SK-N-MC (cell line): ENCODE measurements at regions not wholly inside any gene's neighbourhood (a gene's known extent, or its start where the extent isn't known, plus 50 kb on each side); places are given as distances from the start of the nearest gene placed in this dataset.
"Not testable (repeated sequence)": the region's sequence is repeated elsewhere in the genome, so short reads cannot be mapped to it uniquely, and the experiment has no call there.

ENCODE experiments used
- DNase-seq: peaks from one replicate; pipeline ENCODE4 v3.0.0-alpha.2; 2011; ENCODE audit warnings: low read depth, low spot score
- H3K27ac ChIP-seq: fragments of 200-600 bp; sonication (generic); 2 replicates; pipeline ENCODE4 v1.5.1; 2016; ENCODE audit warnings: mixed run types
- H3K36me3 ChIP-seq: fragments of 200-600 bp; sonication (generic); 2 replicates; pipeline ENCODE4 v1.6.1; 2017; ENCODE audit warnings: antibody characterized with exemption, low read length, mixed read lengths; ENCODE audit not compliant: insufficient read depth
- H3K4me3 ChIP-seq: fragments of 200-600 bp; sonication (generic); 2 replicates; pipeline ENCODE4 v1.5.1; 2016
- H3K9ac ChIP-seq: fragments of 200-600 bp; sonication (generic); 2 replicates; pipeline ENCODE4 v1.8.0; 2017; ENCODE audit warnings: mixed run types, mixed read lengths; ENCODE audit not compliant: insufficient read length
- H3K9me3 ChIP-seq: fragments of 200-600 bp; sonication (generic); 2 replicates; pipeline ENCODE4 v1.6.1; 2017; ENCODE audit warnings: low read depth, mild to moderate bottlenecking, antibody characterized with exemption, low read length, moderate library complexity, mixed read lengths
- EZH2 ChIP-seq: fragments of 200-600 bp; sonication (generic); IDR thresholded peaks from one replicate; pipeline ENCODE4 v1.6.1; 2017; ENCODE audit warnings: antibody characterized with exemption
- FOXP2 ChIP-seq: optimal IDR thresholded peaks from 2 replicates; pipeline ENCODE3; 2011; ENCODE audit warnings: mild to moderate bottlenecking, moderate library complexity; ENCODE audit not compliant: insufficient read depth; ENCODE audit errors: extremely low read length, control extremely low read depth
- POLR2AphosphoS5 ChIP-seq: IDR thresholded peaks from 2 replicates; pipeline ENCODE4 v1.6.1; 2012; ENCODE audit warnings: mild to moderate bottlenecking, low read depth, low read length, borderline replicate concordance

GRCh38 chr13:23025864-23026608, 154.7 kb upstream of the SGCG start:
- Histone ChIP-seq H3K9me3 (no peaks in the 10 kb centered on the region), H3K4me3 (no peak overlapping the region), H3K36me3 (no peaks in the 10 kb centered on the region), H3K27ac (no peak overlapping the region), H3K9ac (no peak overlapping the region)
- DNase-seq = no peak
- TF ChIP-seq POLR2AphosphoS5 (no peak), FOXP2 (no peak), EZH2 (no peak)

GRCh38 chr13:23039266-23039935, 141.4 kb upstream of the SGCG start:
- Histone ChIP-seq H3K27ac (no peak overlapping the region), H3K9me3 (no peaks in the 10 kb centered on the region), H3K36me3 (no peaks in the 10 kb centered on the region), H3K4me3 (no peak overlapping the region), H3K9ac (no peak overlapping the region)
- no peak for TF ChIP-seq POLR2AphosphoS5
- no peak for TF ChIP-seq EZH2
- no peak for TF ChIP-seq FOXP2
- no peak for DNase-seq

- no peak for DNase-seq
- TF ChIP-seq FOXP2 = no peak
- no peak for TF ChIP-seq EZH2
- no peak for TF ChIP-seq POLR2AphosphoS5
- no peaks in the 10 kb centered on the region for H3K9me3 ChIP-seq
- H3K27ac ChIP-seq = no peak overlapping the region
- no peak overlapping the region for H3K4me3 ChIP-seq
- no peak overlapping the region for H3K9ac ChIP-seq
- no peaks in the 10 kb centered on the region for H3K36me3 ChIP-seq
These were observed 138.6 kb upstream of the SGCG start for GRCh38 chr13:23042181-23042580.

- H3K9me3 ChIP-seq = no peaks in the 10 kb centered on the region
- no peak for DNase-seq
- H3K27ac ChIP-seq = no peak overlapping the region
- H3K36me3 ChIP-seq = no peaks in the 10 kb centered on the region
- no peak for TF ChIP-seq EZH2
- no peak for TF ChIP-seq FOXP2
- no peak for TF ChIP-seq POLR2AphosphoS5
- no peak overlapping the region for H3K9ac ChIP-seq
- H3K4me3 ChIP-seq = no peak overlapping the region
These were observed 135.9 kb upstream of the SGCG start for GRCh38 chr13:23044906-23045305.

- no peak for TF ChIP-seq POLR2AphosphoS5
- no peak for TF ChIP-seq FOXP2
- TF ChIP-seq EZH2 = no peak
- DNase-seq = no peak
- no peak overlapping the region for H3K9ac ChIP-seq
- no peaks in the 10 kb centered on the region for H3K36me3 ChIP-seq
- H3K4me3 ChIP-seq = no peak overlapping the region
- no peaks in the 10 kb centered on the region for H3K9me3 ChIP-seq
- H3K27ac ChIP-seq = no peak overlapping the region
These were observed 130.7 kb upstream of the SGCG start for GRCh38 chr13:23050126-23050525.

- H3K9ac ChIP-seq, H3K9me3 ChIP-seq, H3K27ac ChIP-seq, DNase-seq, H3K36me3 ChIP-seq, H3K4me3 ChIP-seq: not testable (repeated sequence)
These were observed 127.1 kb upstream of the SGCG start for GRCh38 chr13:23053711-23054110.

GRCh38 chr13:23059173-23059572, 121.6 kb upstream of the SGCG start:
- DNase-seq = no peak
- TF ChIP-seq POLR2AphosphoS5 (no peak), FOXP2 (no peak), EZH2 (no peak)
- no peak overlapping the region for H3K4me3 ChIP-seq

GRCh38 chr13:23060959-23061358, 119.8 kb upstream of the SGCG start:
- Histone ChIP-seq H3K9ac (no peak overlapping the region), H3K36me3 (no peaks in the 10 kb centered on the region), H3K9me3 (no peaks in the 10 kb centered on the region), H3K4me3 (no peak overlapping the region), H3K27ac (no peak overlapping the region)
- TF ChIP-seq EZH2 = no peak
- TF ChIP-seq POLR2AphosphoS5 = no peak
- no peak for TF ChIP-seq FOXP2
- no peak for DNase-seq

More at GRCh38 chr13:23059173-23059572, 121.6 kb upstream of the SGCG start:
- Histone ChIP-seq H3K9me3 (no peaks in the 10 kb centered on the region), H3K27ac (no peak overlapping the region), H3K9ac (no peak overlapping the region), H3K36me3 (no peaks in the 10 kb centered on the region)
